Stimulated activated CD4-positive, alpha-beta T cell treated with anti-CD3 and anti-CD28 coated beads, Interleukin-1b, Interleukin-23, amount 100 ng/mL, for 4 hours (primary cell): ENCODE measurements at regions not wholly inside any gene's neighbourhood (a gene's known extent, or its start where the extent isn't known, plus 50 kb on each side); places are given as distances from the start of the nearest gene placed in this dataset.

Experiments
- DNase-seq, 2 donors: peaks; one replicate each; pipeline ENCODE4 v3.0.0-alpha.2; 2020; ENCODE audit warnings: low read depth in 2 of 2

GRCh38 chrX:39975101-39975925 is 122.4 kb downstream of the BCOR start:
- DNase-seq = no peak

GRCh38 chrX:39981946-39982345 is 115.8 kb downstream of the BCOR start:
- DNase-seq = no peak

- DNase-seq = no peak
These were observed 114.8 kb downstream of the BCOR start for GRCh38 chrX:39982948-39983347.

- DNase-seq = no peak
These were observed 114.0 kb downstream of the BCOR start for GRCh38 chrX:39983715-39984114.

- no peak for DNase-seq
These were observed 113.4 kb downstream of the BCOR start for GRCh38 chrX:39984191-39984956.

- DNase-seq = no peak
These were observed 112.7 kb downstream of the BCOR start for GRCh38 chrX:39985071-39985470.

GRCh38 chrX:39985551-39985950 is 112.2 kb downstream of the BCOR start:
- DNase-seq = no peak

- DNase-seq = no peak
These were observed 109.3 kb downstream of the BCOR start for GRCh38 chrX:39988496-39988895.

- DNase-seq = no peak
These were observed 107.4 kb downstream of the BCOR start for GRCh38 chrX:39990388-39990787.

- no peak for DNase-seq
These were observed 105.5 kb downstream of the BCOR start for GRCh38 chrX:39992300-39992699.

- no peak for DNase-seq
These were observed 102.3 kb downstream of the BCOR start for GRCh38 chrX:39995457-39995856.

GRCh38 chrX:39996536-39996935 is 101.2 kb downstream of the BCOR start:
- DNase-seq = no peak

GRCh38 chrX:39998636-39999406 is 98.9 kb downstream of the BCOR start:
- no peak for DNase-seq
